NCI-H146 (cell line): ENCODE measurements at regions not wholly inside any gene's neighbourhood (a gene's known extent, or its start where the extent isn't known, plus 50 kb on each side); places are given as distances from the start of the nearest gene placed in this dataset.

Source experiments
- DNase-seq: peaks from one replicate; lab custom pipeline; 2025; lab: John Stamatoyannopoulos, UW

GRCh38 chr15:77557564-77557963 lies 75.1 kb downstream of the LINGO1 start:
- no peak for DNase-seq

- no peak for DNase-seq
Measured at GRCh38 chr15:77557144-77557543, 75.6 kb downstream of the LINGO1 start.

- no peak for DNase-seq
Measured at GRCh38 chr15:77556622-77557021, 76.1 kb downstream of the LINGO1 start.

- DNase-seq, result no peak
Measured at GRCh38 chr15:77555232-77555631, 77.5 kb downstream of the LINGO1 start.

DNA sequence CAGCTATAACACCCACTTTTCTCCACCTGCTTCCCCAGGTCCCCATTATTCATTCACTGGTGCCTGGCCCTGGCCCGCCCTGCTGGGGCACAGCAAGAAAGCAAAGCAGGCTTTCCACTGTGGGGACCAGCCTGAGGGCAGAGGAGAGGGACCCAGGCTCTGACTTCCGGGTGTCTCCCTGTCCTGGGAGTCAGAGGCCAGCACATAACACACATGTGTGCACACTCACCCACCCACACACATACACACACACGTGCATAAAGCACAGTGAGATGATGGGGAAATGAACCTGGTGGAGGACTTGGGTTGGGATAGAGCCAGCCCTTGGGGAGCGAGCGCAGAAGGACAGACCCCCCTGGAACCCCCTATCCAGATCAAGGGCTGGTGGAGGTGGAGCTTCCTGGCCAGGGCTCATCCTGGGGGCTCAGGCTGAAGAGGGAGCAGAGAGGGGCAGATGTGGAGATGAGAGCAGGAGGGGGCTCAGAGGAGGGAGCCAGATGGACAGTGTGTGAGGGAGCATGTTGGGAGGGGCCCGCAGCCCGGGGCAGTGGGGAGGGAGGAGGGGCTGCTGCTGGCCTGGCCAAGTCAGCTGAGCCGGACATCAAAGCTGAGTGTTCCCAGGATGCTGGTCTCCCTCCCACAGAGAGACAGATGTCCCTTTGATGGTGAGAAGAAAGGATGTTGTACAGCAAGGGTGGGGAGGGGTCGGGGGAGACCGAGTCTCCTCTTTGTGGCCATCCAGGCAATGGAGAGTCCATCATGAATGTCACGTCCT lies 78.2 kb downstream of the LINGO1 start:
- DNase-seq, result peak; percentile 4

DNA sequence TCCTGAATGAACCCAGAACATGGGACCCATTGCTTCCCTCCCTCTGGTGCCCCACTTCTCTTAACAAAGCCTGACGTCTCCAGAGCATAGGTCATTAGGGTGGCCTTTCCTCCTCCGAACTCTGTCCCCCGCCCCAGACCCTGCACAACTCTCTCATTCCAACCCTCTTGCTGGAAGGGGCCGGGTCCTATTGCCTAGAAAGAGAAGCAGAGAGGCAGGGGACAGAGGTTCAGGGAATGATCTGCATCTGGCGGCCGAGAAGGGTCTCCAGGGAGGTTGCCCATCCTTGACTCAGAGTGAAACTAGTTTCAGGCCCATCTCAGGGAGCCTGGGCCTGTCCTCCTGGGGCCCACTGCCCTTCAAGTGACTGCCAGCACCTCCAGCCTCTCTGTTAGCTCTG lies 79.0 kb downstream of the LINGO1 start:
- DNase-seq, result no peak

DNA sequence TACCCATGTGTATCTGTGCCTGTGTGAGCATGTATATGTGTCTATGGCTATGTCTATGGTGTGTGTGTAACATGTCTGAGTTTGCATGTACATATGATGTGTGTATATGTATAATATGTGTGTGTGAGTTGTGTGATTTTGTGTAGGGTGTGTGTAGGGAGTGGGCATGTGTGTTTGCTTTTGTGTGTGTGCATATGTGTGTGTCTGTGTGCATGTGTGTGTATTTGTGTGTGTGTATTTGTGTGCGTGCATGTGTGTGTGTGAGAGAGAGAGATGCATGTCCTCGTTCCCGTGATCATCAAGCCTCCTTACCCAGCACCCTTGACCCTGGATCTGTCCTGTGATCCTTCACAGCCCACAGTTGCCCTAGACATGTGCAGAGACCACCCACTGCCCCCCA lies 79.5 kb downstream of the LINGO1 start:
- no peak for DNase-seq

- no peak for DNase-seq
Measured at GRCh38 chr15:77552066-77552465, 80.6 kb downstream of the LINGO1 start.

GRCh38 chr15:77550301-77551251 lies 82.1 kb downstream of the LINGO1 start:
- DNase-seq, result no peak

DNA sequence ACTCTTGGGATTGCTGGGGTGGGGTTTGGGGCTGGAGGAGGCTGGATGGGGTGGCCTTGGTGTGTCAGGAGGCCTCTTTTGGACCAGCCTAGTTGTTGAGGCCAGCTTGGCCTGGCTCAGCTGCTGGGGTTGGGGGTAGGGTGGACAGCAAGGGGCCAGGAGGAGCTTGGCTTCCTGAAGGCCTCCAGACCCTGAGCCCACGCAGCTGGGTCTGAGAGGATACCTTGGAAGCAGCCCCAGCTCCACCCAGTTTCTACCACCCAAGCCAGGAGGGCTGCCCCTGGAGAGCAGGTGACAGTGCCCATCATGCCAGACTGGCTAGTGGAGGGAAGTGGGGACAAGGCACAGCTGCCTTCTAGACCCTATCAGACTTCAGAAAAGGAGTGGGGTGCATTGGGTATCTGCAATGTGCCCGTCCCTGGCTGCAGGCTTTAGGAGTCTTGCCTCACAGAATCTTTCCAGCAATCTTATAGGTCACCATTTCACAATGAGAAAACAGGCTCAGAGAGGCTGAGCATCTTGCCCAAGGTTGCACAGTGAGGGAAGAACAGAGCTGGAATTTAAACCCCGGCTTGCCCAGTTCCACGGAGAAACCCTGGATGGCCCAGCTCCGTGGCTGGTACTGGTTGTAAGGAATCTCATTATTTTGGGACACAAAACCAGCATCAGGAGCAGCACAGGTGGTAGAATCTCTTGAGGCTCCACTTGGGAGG lies 83.0 kb downstream of the LINGO1 start:
- DNase-seq, result no peak

- no peak for DNase-seq
Measured at GRCh38 chr15:77548589-77549557, 83.8 kb downstream of the LINGO1 start.

DNA sequence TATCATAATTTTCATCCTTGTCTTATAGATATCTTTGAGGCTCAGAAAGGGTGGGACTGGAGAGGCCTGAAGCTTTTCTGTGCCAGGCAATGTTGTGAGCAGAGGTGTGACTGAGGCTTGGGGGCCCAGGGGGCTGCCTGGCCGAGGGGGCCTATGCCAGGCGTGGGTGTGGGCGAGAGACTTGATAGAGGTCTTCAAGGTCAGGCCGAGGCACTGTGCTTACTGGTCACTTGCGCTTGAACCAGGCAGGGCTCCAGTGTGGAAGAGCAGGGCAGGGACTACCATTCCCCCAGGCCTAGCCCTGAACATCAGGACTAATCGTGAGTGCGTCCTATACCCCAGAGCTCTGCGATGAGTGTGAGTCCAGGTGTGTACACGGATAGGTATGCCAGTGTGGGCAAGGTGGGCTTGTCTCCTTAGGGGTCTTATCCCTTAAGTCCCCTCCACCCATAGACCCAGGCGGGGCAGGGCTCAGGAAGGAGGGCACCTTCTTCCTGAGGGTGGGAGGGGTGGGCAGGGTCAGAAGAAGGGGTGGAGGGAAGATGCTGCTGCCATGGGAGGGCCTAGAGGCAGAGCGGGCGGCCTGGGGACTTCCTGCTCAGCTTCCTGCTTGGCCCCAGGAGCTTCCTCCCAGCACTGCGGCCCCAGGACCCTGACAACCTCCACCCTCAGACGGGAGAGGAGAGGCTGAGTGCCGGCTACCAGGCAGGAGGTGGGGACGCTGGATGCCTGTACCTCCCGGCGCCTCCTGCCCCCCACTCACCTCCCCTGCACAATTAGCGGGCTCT lies 84.7 kb downstream of the LINGO1 start:
- no peak for DNase-seq

DNA sequence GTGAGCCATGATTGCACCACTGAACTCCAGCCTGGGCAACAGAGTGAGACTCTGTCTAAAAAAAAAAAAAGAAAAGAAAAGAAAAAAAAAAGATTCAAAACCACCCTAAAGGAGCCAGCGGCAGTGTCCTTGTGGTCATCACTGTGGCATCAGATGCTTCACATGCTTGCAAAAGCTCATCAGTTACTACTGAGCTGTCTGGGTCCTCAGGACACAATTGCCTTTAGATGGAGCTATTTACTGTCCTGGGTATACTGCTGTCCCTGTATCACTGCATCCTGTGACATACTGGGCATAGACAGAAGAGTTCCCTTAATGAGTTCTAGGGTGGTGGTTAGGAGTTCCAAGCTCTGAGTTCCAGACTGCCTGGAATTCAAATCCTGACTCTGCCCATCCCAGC lies 85.8 kb downstream of the LINGO1 start:
- no peak for DNase-seq

GRCh38 chr15:77546050-77546501 lies 86.6 kb downstream of the LINGO1 start:
- DNase-seq, result no peak

- DNase-seq, result no peak
Measured at GRCh38 chr15:77545058-77545457, 87.7 kb downstream of the LINGO1 start.

- DNase-seq, result no peak
Measured at GRCh38 chr15:77544162-77544561, 88.5 kb downstream of the LINGO1 start.

DNA sequence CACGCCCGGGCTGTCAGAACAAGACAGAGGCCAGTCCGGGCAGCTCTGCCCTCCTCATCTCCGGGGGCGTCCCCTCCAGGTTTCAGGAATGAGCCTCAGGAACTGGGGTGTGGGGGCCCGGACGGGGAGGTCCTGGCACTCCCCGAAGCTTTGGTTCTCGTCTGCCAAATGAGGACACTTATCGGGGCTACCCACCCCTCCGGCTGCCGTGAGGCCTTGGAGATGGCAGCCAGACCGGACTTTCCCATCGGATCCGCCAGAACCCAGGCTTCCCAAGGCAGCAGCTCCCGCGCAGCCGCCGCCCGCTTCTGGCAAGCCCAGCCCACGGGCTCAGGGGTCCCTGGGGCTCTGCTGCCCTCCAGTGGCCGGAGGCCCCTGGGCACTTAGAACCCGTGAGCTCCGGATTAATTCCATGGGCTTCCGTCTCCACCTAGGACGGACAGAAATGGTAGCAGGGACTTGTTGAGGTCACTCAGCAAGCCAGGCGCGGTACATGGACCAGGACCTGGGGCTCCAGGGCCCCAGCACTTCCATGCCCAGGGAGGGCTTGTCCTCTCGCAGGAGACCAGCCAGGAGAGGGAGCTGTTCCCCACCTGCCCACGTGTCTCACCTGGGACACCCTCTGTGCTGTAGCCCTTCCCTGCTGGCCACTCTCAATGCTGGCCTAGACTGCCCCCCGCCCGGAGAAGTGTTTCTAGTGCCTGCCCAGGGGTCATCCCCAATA lies 89.4 kb downstream of the LINGO1 start:
- DNase-seq, result peak; percentile 83

DNA sequence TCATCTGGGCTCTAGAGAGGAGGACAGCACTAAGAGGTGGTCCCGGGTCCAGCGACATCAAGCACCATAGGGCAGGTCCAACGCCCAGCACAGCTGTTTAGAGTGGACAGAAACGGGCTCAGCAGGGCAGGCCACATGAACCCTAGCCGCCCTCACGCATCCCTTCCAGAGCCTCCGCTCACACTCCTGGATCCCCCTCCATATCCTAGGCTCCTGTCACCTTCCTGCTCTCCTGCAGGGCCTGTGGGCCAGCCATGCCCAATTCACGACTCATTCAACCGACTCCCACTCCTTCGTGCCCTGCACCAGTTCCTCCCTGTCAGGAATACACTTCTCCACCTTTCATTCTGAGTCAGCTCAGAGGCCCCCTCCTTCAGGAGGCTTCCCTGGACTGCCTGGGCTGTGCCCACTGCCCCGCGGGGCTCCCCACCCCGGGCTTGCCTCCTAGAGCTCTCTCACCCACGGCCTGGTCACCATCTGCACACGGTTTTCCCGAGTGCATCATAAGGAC lies 90.2 kb downstream of the LINGO1 start:
- no peak for DNase-seq

GRCh38 chr15:77541421-77542181 lies 91.1 kb downstream of the LINGO1 start:
- DNase-seq, result no peak
